CD14-positive monocyte (primary cell): ENCODE measurements at regions not wholly inside any gene's neighbourhood (a gene's known extent, or its start where the extent isn't known, plus 50 kb on each side); places are given as distances from the start of the nearest gene placed in this dataset.

Experiments
- DNase-seq, 3 donors: peaks; one replicate each; pipeline ENCODE4 v3.0.0-alpha.2; 2011 to 2022
- H2AFZ ChIP-seq: 2 replicates; pipeline ENCODE4 v1.6.0; 2012; ENCODE audit warnings: mild to moderate bottlenecking, low read depth, low read length, inconsistent platforms; ENCODE audit not compliant: insufficient read depth, poor library complexity, severe bottlenecking
- H3K27ac ChIP-seq, 2 donors: 1 replicate in 1 of 2; 2 replicates in 1 of 2; pipeline ENCODE4 v1.5.1; 2012 to 2013; ENCODE audit warnings: low read length in 2 of 2, control low read depth in 1 of 2, inconsistent platforms in 1 of 2, low read depth in 1 of 2, mild to moderate bottlenecking in 1 of 2
- H3K27me3 ChIP-seq, 2 donors: one replicate each; pipeline versions ENCODE4 v1.6.0 to v1.6.1; 2011 to 2013; ENCODE audit warnings: low read length in 2 of 2; ENCODE audit not compliant: control insufficient read depth in 2 of 2, insufficient read depth in 2 of 2
- H3K36me3 ChIP-seq, 2 donors: replicated peaks in 1 of 2; 1 replicate in 1 of 2; 2 replicates in 1 of 2; pipeline versions ENCODE4 v1.5.1 to v1.6.1; 2012 to 2013; ENCODE audit warnings: low read length in 2 of 2, control low read depth in 1 of 2, inconsistent platforms in 1 of 2, mild to moderate bottlenecking in 1 of 2; ENCODE audit not compliant: insufficient read depth in 2 of 2, control insufficient read depth in 1 of 2
- H3K4me1 ChIP-seq, 2 donors: 1 replicate in 1 of 2; 2 replicates in 1 of 2; pipeline versions ENCODE4 v1.5.1 to v1.6.1; 2012 to 2013; ENCODE audit warnings: low read length in 2 of 2, control low read depth in 1 of 2, inconsistent platforms in 1 of 2, mild to moderate bottlenecking in 1 of 2, moderate library complexity in 1 of 2; ENCODE audit not compliant: insufficient read depth in 2 of 2, control insufficient read depth in 1 of 2
- H3K4me2 ChIP-seq: replicated peaks from 2 replicates; pipeline ENCODE3; 2012; ENCODE audit warnings: low read length, moderate library complexity, mild to moderate bottlenecking; ENCODE audit not compliant: poor library complexity, severe bottlenecking; ENCODE audit errors: extremely low read depth
- H3K4me3 ChIP-seq, 3 experiments: fragments of 200-600 bp in 1 of 3; sonication (generic) in 1 of 3; replicated peaks in 1 of 3; 1 replicate in 2 of 3; 2 replicates in 1 of 3; pipeline ENCODE4 v1.5.1; 2011 to 2013; ENCODE audit warnings: low read length in 3 of 3, mild to moderate bottlenecking in 3 of 3, control low read depth in 2 of 3, low read depth in 2 of 3, inconsistent platforms in 1 of 3, moderate library complexity in 1 of 3
- H3K79me2 ChIP-seq: 2 replicates; pipeline ENCODE4 v1.6.0; 2012; ENCODE audit warnings: mild to moderate bottlenecking, control low read depth, inconsistent platforms, low read length, moderate library complexity; ENCODE audit not compliant: insufficient read depth
- H3K9ac ChIP-seq: 2 replicates; pipeline ENCODE4 v1.6.0; 2017; ENCODE audit warnings: low read length, mild to moderate bottlenecking; ENCODE audit not compliant: insufficient read depth, poor library complexity, severe bottlenecking
- H3K9me3 ChIP-seq, 2 donors: replicated peaks in 1 of 2; 1 replicate in 1 of 2; 2 replicates in 1 of 2; pipeline versions ENCODE4 v1.5.1 to v1.6.1; 2012 to 2013; ENCODE audit warnings: low read length in 2 of 2, control low read depth in 1 of 2; ENCODE audit not compliant: control insufficient read depth in 1 of 2, insufficient read depth in 1 of 2
- H4K20me1 ChIP-seq: 2 replicates; pipeline ENCODE4 v1.6.0; 2012; ENCODE audit warnings: mild to moderate bottlenecking, low read length, control low read depth, moderate library complexity; ENCODE audit not compliant: insufficient read depth
- H3K27ac Mint-ChIP-seq, 7 donors: one replicate each; pipeline ENCODE4 v1.8.0; 2020; ENCODE audit warnings: mild to moderate bottlenecking in 7 of 7, mixed read lengths in 7 of 7, moderate library complexity in 6 of 7, inconsistent platforms in 2 of 7
- H3K27me3 Mint-ChIP-seq, 3 donors: one replicate each; pipeline ENCODE4 v1.8.0; 2021 to 2022; ENCODE audit warnings: low read depth in 3 of 3, mild to moderate bottlenecking in 3 of 3, mixed read lengths in 3 of 3, moderate library complexity in 3 of 3, inconsistent platforms in 1 of 3
- H3K36me3 Mint-ChIP-seq, 2 donors: one replicate each; pipeline ENCODE4 v1.8.0; 2020; ENCODE audit warnings: mixed read lengths in 2 of 2, inconsistent platforms in 1 of 2, mild to moderate bottlenecking in 1 of 2
- H3K4me1 Mint-ChIP-seq: one replicate; pipeline ENCODE4 v1.8.0; 2020; ENCODE audit warnings: mild to moderate bottlenecking, mixed read lengths
- H3K4me3 Mint-ChIP-seq, 2 donors: one replicate each; pipeline ENCODE4 v1.8.0; 2020; ENCODE audit warnings: mild to moderate bottlenecking in 2 of 2, mixed read lengths in 2 of 2, moderate library complexity in 1 of 2
- H3K9me3 Mint-ChIP-seq, 7 donors: one replicate each; pipeline ENCODE4 v1.8.0; 2020 to 2022; ENCODE audit warnings: mixed read lengths in 7 of 7, mild to moderate bottlenecking in 6 of 7, moderate library complexity in 6 of 7, inconsistent platforms in 2 of 7
- CTCF ChIP-seq: fragments of 200-600 bp; IDR thresholded peaks from one replicate; pipeline ENCODE4 v1.8.0; 2022; ENCODE audit warnings: antibody characterized with exemption, mild to moderate bottlenecking
- WGBS: methylation state at CpG from one replicate; pipeline ENCODE4 v1.1.5; 2013; ENCODE audit warnings: missing lambda C conversion rate; ENCODE audit not compliant: insufficient coverage; 5-methylcytosine and 5-hydroxymethylcytosine counted together
- intact Hi-C, 2 donors: fragments of 100-400 bp; cut with micrococcal nuclease; formaldehyde crosslinking; loops; one replicate each; pipeline versions ENCODE4 v1.15.0 to v1.15.1; 2023

- H3K27ac Mint-ChIP-seq = no peak overlapping the region
- Histone ChIP-seq H3K27ac (no peak overlapping the region), H3K27me3 (no peaks in the 10 kb centered on the region), H3K4me1 (no peaks in the 10 kb centered on the region), H3K9me3 (no peaks in the 10 kb centered on the region), H3K4me3 (no peak overlapping the region), H3K9ac (no peak overlapping the region), H4K20me1 (no peaks in the 10 kb centered on the region), H2AFZ (no peak overlapping the region), H3K36me3 (no peaks in the 10 kb centered on the region), H3K4me2 (no peak overlapping the region), H3K79me2 (no peaks in the 10 kb centered on the region)
- no peaks in the 10 kb centered on the region for H3K4me1 Mint-ChIP-seq
- H3K36me3 Mint-ChIP-seq = no peaks in the 10 kb centered on the region
- no peak overlapping the region for H3K4me3 Mint-ChIP-seq
- peaks cover 0 to 8% (median 4%) of the 10 kb centered on the region in 7 donors for H3K9me3 Mint-ChIP-seq
- H3K27me3 Mint-ChIP-seq = no peaks in the 10 kb centered on the region
- TF ChIP-seq CTCF = no peak
- intact Hi-C loops = no loop called here
- no peak for DNase-seq
These were observed 257.4 kb upstream of the TRPC7 start for GRCh38 chr5:136622747-136623146.

- H3K36me3 ChIP-seq = no peaks in the 10 kb centered on the region
- Mint-ChIP-seq H3K36me3 (no peaks in the 10 kb centered on the region), H3K27ac (peak overlapping the region in 1 of 7 donors; percentile 1), H3K4me3 (no peak overlapping the region), H3K27me3 (no peaks in the 10 kb centered on the region), H3K4me1 (no peaks in the 10 kb centered on the region), H3K9me3 (peaks cover 0 to 6% (median 2%) of the 10 kb centered on the region in 7 donors)
- no peaks in the 10 kb centered on the region for H4K20me1 ChIP-seq
- no peaks in the 10 kb centered on the region for H3K4me1 ChIP-seq
- DNase-seq = no peak
- no peak overlapping the region for H2AFZ ChIP-seq
- intact Hi-C loops = no loop called here
- 71% methylated on average over 2 of the region's 3 CpGs for WGBS
- H3K9ac ChIP-seq = no peak overlapping the region
- TF ChIP-seq CTCF = no peak
- H3K27ac ChIP-seq = no peak overlapping the region
- no peak overlapping the region for H3K4me3 ChIP-seq
- H3K79me2 ChIP-seq = no peaks in the 10 kb centered on the region
- no peaks in the 10 kb centered on the region for H3K9me3 ChIP-seq
- no peak overlapping the region for H3K4me2 ChIP-seq
- H3K27me3 ChIP-seq = no peaks in the 10 kb centered on the region
These were observed 256.4 kb upstream of the TRPC7 start for GRCh38 chr5:136621743-136622142.
